ENCODE measurements at regions not wholly inside any gene's neighbourhood (a gene's known extent, or its start where the extent isn't known, plus 50 kb on each side); places are given as distances from the start of the nearest gene placed in this dataset.

DNA sequence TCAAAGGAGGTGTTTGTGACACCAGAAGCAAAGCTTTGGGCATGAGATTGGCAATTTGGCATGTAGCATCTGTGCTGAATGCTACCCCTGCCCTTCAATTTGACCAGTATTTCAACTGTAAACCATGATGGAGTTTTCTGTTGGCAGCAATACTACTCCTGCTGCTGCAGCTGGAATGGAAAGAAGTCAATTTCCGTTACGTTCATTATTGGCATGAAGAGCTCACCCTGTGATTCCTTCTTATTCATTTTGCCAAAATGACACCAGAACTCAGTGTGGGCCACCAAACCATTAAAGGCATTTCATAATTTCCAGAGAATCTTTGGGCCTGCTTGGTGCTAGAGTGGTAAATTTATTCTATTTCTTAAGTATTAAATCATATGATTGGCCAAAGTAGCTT is 433.1 kb upstream of the DMAC1 start:
- no peak overlapping the region for H3K4me3 ChIP-seq

DNA sequence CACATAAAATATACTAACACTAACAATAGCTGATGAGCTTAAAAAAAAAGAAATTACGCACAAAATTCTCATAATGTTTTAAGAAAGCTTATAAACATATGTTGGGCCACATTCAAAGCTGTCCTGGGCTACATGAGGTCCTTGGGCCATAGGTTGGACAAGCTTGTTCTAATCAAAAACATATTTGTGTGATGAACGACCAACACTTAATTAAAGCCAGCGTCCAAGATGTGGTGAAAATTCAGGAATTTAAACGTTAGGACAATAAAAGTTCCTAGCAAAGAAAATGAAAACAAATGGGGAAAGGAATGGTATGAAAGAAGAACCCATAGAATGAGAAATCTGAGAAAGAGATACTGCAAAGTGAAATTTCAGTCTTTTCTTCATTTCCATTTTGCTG is 429.6 kb upstream of the DMAC1 start:
- Histone ChIP-seq H3K4me3 (no peak overlapping the region), H3K4me1 (replicated peaks in 1 of 2) (peaks cover 0 to 10% of the 10 kb centered on the region in 2 donors), H3K27ac (no peak overlapping the region)
- no peak for ATAC-seq (replicated peaks in 6 of 8)
- in situ Hi-C loops (cut with MboI; ENCODE audit: low pct_unique_long_range_greater_than_20kb in 2 of 9, low sequenced_read_pairs in 9 of 9, unreplicated experiment in 9 of 9) = no loop called here
- 0 to 92% (median 70%) methylated on average over 1 to 4 of the region's 4 CpGs for WGBS, 10 experiments

More for the DNA sequence above, 433.1 kb upstream of the DMAC1 start:
- in situ Hi-C loops (cut with MboI; ENCODE audit: low pct_unique_long_range_greater_than_20kb in 2 of 9, low sequenced_read_pairs in 9 of 9, unreplicated experiment in 9 of 9) = no loop called here
- WGBS, 10 experiments = 7 to 100% (median 100%) methylated on average over 1 to 2 of the region's 2 CpGs; no CpG with 5 or more reads in 4 of the 10 experiments
- no peak overlapping the region for H3K27ac ChIP-seq
- H3K4me1 ChIP-seq (replicated peaks in 1 of 2) = peaks cover 0 to 3% of the 10 kb centered on the region in 2 donors
- ATAC-seq (replicated peaks in 6 of 8) = no peak

DNA sequence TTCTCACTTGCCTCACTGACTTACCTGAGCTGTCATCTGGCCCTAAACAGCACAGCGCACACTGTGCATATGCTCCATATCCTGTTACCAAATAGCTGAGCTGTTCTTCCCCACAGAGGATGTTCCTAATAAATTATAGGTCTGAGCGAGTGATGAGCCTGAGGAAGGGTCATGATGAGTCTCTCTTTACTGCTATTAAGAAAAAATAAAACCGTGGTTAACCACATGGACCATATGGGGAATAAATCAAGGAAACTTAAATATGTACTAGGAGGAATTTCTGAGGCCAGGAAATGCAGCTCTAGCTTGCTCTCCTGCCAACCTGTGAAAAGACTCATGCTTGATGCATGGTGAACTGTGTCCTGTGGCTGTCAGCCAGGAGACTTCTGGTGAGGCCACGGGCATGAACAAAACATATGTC is 424.8 kb upstream of the DMAC1 start:
- Histone ChIP-seq H3K27ac (no peak overlapping the region), H3K4me3 (no peak overlapping the region), H3K4me1 (replicated peaks in 1 of 2) (peaks cover 0 to 13% of the 10 kb centered on the region in 2 donors)
- in situ Hi-C loops (cut with MboI; ENCODE audit: low pct_unique_long_range_greater_than_20kb in 2 of 9, low sequenced_read_pairs in 9 of 9, unreplicated experiment in 9 of 9) = no loop called here
- 0 to 86% (median 58%) methylated on average over 1 to 4 of the region's 4 CpGs; no CpG with 5 or more reads in 3 of the 10 experiments for WGBS, 10 experiments
- peak in 5 of 8 experiments; percentile 41 to 95 (median 67) for ATAC-seq (replicated peaks in 6 of 8)

DNA sequence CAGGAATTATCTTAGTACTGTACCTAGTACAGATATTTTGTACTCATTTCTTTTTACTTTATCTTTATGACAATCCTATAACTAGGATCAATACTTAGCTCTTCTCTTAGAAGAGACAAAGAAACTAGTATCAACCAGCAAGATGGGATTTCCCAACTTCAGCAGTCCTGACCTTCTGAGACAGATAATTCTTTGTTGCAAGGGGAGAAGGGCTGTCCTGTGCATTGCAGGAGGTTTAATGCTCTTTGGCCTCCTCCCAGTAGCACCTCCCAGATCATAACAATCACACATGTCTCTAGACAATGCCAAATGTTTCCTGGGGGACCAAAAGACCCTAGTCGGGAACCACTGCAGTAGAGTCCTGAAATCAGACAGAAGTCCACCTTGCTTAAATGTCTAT is 424.3 kb upstream of the DMAC1 start:
- no peak overlapping the region for H3K27ac ChIP-seq
- peak in 1 of 8 experiments; percentile 2 for ATAC-seq (replicated peaks in 6 of 8)
- 100% methylated on average over 1 of the region's 1 CpG; no CpG with 5 or more reads in 7 of the 10 experiments for WGBS, 10 experiments
- peaks cover 0 to 13% of the 10 kb centered on the region in 2 donors for H3K4me1 ChIP-seq (replicated peaks in 1 of 2)
- H3K4me3 ChIP-seq = no peak overlapping the region
- in situ Hi-C loops (cut with MboI; ENCODE audit: low pct_unique_long_range_greater_than_20kb in 2 of 9, low sequenced_read_pairs in 9 of 9, unreplicated experiment in 9 of 9) = no loop called here

DNA sequence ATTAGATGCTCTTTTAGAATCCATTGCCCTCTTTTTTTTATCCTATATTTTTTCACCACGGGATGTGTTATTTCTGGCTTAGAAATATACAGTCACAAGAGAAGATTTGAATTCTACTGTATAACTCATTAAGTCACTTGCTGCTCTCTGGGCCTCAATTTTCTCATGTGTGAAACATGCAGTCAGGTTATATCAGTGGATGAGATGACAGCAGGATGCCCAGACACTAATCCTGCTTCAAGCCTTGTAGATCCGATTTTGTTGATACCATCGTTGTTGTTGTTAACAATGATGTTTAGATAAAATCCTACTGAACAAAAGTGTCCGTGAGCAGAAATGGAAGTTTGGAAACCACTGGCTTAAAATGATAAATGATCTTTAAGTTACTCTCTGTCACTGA is 421.9 kb upstream of the DMAC1 start:
- WGBS, 10 experiments = 0 to 100% (median 57%) methylated on average over 1 to 4 of the region's 4 CpGs
- Histone ChIP-seq H3K4me1 (replicated peaks in 1 of 2) (peaks cover 0 to 13% of the 10 kb centered on the region in 2 donors), H3K4me3 (no peak overlapping the region), H3K27ac (no peak overlapping the region)
- ATAC-seq (replicated peaks in 6 of 8) = no peak
- in situ Hi-C loops (cut with MboI; ENCODE audit: low pct_unique_long_range_greater_than_20kb in 2 of 9, low sequenced_read_pairs in 9 of 9, unreplicated experiment in 9 of 9) = no loop called here

DNA sequence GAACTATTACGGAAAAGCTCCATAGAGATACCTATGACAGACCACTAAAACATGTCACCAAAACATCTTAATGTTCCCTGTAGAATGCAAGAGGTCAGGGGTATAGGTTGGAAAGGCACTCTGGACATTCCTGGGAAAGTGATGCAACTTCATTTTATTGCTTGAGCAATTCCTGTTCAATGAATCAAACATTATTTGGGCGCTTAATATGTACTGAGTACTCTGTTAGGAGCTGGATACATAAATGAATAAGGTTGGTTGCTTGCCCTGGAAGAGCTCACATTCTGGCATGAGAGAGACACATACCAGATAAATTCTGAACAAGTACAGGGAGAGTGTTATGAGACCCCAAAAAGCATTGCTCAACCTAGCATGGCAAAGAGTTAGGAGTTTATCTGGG is 408.9 kb upstream of the DMAC1 start:
- Histone ChIP-seq H3K4me1 (replicated peaks in 1 of 2) (no peaks in the 10 kb centered on the region), H3K27ac (no peak overlapping the region), H3K4me3 (no peak overlapping the region)
- in situ Hi-C loops (cut with MboI; ENCODE audit: low pct_unique_long_range_greater_than_20kb in 2 of 9, low sequenced_read_pairs in 9 of 9, unreplicated experiment in 9 of 9) = no loop called here
- 0 to 100% (median 78%) methylated on average over 1 to 2 of the region's 2 CpGs; no CpG with 5 or more reads in 2 of the 10 experiments for WGBS, 10 experiments
- no peak for ATAC-seq (replicated peaks in 6 of 8)

DNA sequence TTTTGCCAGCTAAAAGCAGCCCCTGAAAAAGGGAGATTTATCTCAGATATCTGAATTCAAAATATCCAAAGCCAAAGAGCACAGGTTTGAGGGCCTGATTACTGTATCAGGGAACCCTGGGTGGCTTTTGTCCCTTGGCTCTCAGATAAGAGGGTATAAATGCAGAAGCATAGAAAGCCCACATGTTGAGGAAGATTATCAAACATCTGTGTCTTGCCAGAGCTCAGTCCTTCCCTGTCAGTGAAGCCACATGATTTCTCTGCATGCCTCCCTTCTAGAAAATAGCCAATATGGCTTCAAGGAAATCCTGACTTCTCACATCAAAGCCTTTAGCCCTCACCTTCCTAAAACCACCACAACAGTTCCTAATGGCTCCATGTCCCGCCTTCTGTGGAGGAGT is 408.0 kb upstream of the DMAC1 start:
- Histone ChIP-seq H3K4me3 (no peak overlapping the region), H3K27ac (no peak overlapping the region), H3K4me1 (replicated peaks in 1 of 2) (no peaks in the 10 kb centered on the region)
- in situ Hi-C loops (cut with MboI; ENCODE audit: low pct_unique_long_range_greater_than_20kb in 2 of 9, low sequenced_read_pairs in 9 of 9, unreplicated experiment in 9 of 9) = no loop called here
- ATAC-seq (replicated peaks in 6 of 8) = no peak
- 0 to 100% (median 86%) methylated on average over 1 of the region's 1 CpG; no CpG with 5 or more reads in 5 of the 10 experiments for WGBS, 10 experiments

DNA sequence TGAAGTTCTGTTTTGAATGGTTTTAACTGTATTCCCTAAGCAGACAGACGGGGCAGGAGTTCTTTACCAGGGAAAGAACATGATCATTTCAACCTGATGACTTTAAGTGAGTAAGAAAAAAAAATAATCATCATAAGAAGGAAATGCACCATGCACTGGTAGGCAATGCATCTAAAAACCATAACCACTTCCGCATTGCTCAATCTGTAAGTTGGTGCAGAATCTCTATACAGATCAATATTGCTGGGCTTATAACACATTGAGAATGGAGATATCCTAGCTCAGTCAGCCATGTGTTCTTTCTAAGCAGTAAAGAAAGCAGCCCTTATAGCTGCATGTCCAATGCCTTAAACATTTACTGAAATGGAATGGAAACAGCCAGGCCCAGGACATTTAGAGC is 407.1 kb upstream of the DMAC1 start:
- H3K27ac ChIP-seq = no peak overlapping the region
- in situ Hi-C loops (cut with MboI; ENCODE audit: low pct_unique_long_range_greater_than_20kb in 2 of 9, low sequenced_read_pairs in 9 of 9, unreplicated experiment in 9 of 9) = no loop called here
- no peak overlapping the region for H3K4me3 ChIP-seq
- no peak for ATAC-seq (replicated peaks in 6 of 8)
- H3K4me1 ChIP-seq (replicated peaks in 1 of 2) = no peaks in the 10 kb centered on the region
- 0 to 100% (median 23%) methylated on average over 1 to 2 of the region's 2 CpGs for WGBS, 10 experiments

DNA sequence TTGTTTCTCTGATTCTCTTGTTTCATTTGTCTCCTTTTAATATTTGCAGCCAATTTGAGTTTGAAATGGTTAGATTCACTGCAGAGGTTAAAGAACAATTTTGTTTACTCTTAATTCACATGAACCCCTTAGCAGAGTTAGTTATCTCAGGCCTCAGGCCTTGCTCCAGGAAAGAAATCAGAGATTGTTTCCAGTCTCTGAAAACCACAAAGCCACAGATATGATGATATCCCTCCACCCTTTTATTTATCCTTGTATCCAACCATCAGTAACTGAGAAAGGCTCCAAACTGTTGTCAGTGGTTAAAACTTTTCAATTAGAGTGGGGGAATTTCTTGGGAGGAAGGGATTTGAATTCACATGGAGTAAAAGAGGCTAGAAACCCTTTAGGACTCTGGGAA is 406.0 kb upstream of the DMAC1 start:
- in situ Hi-C loops (cut with MboI; ENCODE audit: low pct_unique_long_range_greater_than_20kb in 2 of 9, low sequenced_read_pairs in 9 of 9, unreplicated experiment in 9 of 9) = no loop called here
- Histone ChIP-seq H3K4me3 (no peak overlapping the region), H3K4me1 (replicated peaks in 1 of 2) (no peaks in the 10 kb centered on the region), H3K27ac (no peak overlapping the region)
- ATAC-seq (replicated peaks in 6 of 8) = no peak

DNA sequence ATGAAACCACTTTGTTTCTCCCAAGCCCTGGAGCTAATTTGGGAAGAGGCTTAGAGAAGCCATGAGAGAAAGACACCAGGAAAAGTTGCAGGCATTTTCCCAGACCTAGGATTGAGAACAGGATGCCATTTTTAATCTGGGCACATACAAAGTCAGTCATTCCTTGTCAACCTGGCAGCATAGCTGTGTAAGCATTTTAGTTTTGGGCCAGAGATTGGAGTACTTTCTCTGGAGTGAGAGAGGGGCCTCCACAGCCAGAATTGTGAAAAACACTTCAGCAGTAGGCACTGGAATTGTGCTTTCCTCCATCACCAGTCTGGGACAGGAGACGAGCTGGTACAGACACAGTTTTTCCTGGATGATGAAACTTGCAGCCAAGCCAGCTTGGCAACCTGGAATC is 390.3 kb upstream of the DMAC1 start:
- in situ Hi-C loops (cut with MboI; ENCODE audit: low pct_unique_long_range_greater_than_20kb in 2 of 9, low sequenced_read_pairs in 9 of 9, unreplicated experiment in 9 of 9) = no loop called here
- no peak for ATAC-seq (replicated peaks in 6 of 8)
- Histone ChIP-seq H3K4me3 (no peak overlapping the region), H3K4me1 (replicated peaks in 1 of 2) (peaks cover 5 to 8% of the 10 kb centered on the region in 2 donors), H3K27ac (no peak overlapping the region)
- WGBS, 10 experiments = 17 to 100% methylated on average over 1 of the region's 1 CpG; no CpG with 5 or more reads in 8 of the 10 experiments

DNA sequence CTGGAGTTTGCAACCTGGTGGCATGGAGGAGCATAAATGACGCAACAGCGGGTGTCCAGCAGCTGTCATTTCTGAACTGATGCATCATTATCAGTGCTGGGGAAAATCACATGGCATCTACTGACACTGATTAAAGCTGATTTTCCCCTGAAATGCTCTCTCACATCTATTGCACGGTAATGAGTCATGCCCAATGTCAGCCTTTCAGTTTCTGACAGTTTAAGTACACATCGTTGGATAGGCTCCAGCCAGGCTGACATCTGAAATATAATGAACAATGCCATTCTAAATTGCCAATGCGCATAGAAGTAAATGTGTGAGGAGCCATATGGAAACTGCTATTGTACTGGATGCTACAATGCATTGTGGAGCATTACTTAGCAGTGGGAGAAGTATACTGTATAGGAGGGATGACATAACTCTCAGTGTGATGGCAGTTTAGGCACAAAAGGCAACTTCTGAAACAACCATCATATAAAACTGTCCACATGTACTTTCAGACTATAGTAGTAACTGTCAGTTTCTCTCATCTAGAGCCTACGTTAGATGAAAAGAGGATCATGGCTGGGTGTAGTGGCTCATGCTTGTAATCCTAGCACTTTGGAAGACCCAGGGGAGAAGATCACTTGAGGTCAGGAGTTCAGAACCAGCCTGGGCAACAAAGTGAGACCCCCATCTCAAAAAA is 389.3 kb upstream of the DMAC1 start:
- peak overlapping the region in 1 of 2 donors; percentile 27 for H3K27ac ChIP-seq
- peak in 5 of 8 experiments; percentile 98 to 99 (median 99) for ATAC-seq (replicated peaks in 6 of 8)
- in situ Hi-C loops (cut with MboI; ENCODE audit: low pct_unique_long_range_greater_than_20kb in 2 of 9, low sequenced_read_pairs in 9 of 9, unreplicated experiment in 9 of 9) = no loop called here
- H3K4me3 ChIP-seq = no peak overlapping the region
- 11 to 100% (median 61%) methylated on average over 1 to 6 of the region's 6 CpGs; no CpG with 5 or more reads in 1 of the 10 experiments for WGBS, 10 experiments
- H3K4me1 ChIP-seq (replicated peaks in 1 of 2) = peaks cover 5 to 8% of the 10 kb centered on the region in 2 donors

DNA sequence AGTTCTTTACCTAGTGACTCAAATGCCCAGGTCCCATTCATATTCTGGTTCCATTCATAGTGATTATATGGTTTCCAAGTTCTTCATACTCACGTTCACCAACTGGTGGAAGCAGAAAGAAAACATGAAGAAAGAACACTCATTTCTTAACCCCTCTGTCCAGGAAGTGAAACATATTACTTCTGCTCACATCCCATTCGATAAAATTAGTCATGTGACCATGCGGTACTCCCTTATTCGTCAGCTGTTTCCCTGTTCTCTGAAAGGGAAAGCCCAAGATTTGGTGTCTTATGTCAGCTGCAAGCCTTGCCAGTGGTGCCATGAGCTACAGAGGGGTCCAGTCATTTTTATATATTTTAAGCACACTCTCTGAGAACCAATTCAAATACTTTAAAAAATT is 387.0 kb upstream of the DMAC1 start:
- Histone ChIP-seq H3K27ac (no peak overlapping the region), H3K4me3 (no peak overlapping the region), H3K4me1 (replicated peaks in 1 of 2) (peaks cover 5 to 8% of the 10 kb centered on the region in 2 donors)
- in situ Hi-C loops (cut with MboI; ENCODE audit: low pct_unique_long_range_greater_than_20kb in 2 of 9, low sequenced_read_pairs in 9 of 9, unreplicated experiment in 9 of 9) = no loop called here
- WGBS, 10 experiments = 0 to 100% (median 75%) methylated on average over 1 to 4 of the region's 4 CpGs; no CpG with 5 or more reads in 1 of the 10 experiments
- ATAC-seq (replicated peaks in 6 of 8) = no peak

DNA sequence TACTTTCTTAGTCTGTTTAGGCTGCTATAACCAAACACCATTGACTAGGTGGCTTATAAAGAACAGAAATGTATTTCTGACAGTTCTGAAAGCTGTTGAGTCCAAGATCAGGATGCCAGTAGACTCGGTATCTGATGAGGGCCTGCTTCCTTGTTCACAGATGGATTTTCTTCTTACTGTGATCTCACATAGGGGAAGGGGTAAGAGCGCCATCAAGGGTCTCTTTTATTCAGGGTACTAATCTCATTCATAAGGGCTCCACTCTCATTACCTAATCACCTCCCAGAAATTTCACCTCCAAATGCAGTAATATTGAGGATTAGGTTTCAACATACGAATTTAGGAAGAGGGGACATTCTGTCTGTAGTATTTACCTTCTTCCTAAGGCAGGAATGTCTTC is 384.0 kb upstream of the DMAC1 start:
- no peak overlapping the region for H3K4me3 ChIP-seq
- H3K27ac ChIP-seq = no peak overlapping the region
- no peak for ATAC-seq (replicated peaks in 6 of 8)
- 0 to 100% (median 90%) methylated on average over 1 to 3 of the region's 3 CpGs; no CpG with 5 or more reads in 1 of the 10 experiments for WGBS, 10 experiments
- peaks cover 0 to 2% of the 10 kb centered on the region in 2 donors for H3K4me1 ChIP-seq (replicated peaks in 1 of 2)
- in situ Hi-C loops (cut with MboI; ENCODE audit: low pct_unique_long_range_greater_than_20kb in 2 of 9, low sequenced_read_pairs in 9 of 9, unreplicated experiment in 9 of 9) = no loop called here
